Liver (tissue), 8 donors: ENCODE measurements at regions not wholly inside any gene's neighbourhood (a gene's known extent, or its start where the extent isn't known, plus 50 kb on each side); places are given as distances from the start of the nearest gene placed in this dataset.

Source experiments
- DNase-seq: peaks from one replicate; pipeline ENCODE4 v3.0.0-alpha.2; 2017; ENCODE audit warnings: low spot score
- H3K27ac ChIP-seq, 2 donors: one replicate each; pipeline ENCODE4 v1.7.0; 2013; ENCODE audit warnings: inconsistent platforms in 2 of 2, low read length in 2 of 2, control low read depth in 1 of 2, low read depth in 1 of 2, mild to moderate bottlenecking in 1 of 2
- H3K27me3 ChIP-seq, 4 donors: one replicate each; pipeline versions ENCODE4 v1.6.1 to v1.7.0; 2013; ENCODE audit warnings: low read length in 3 of 4, inconsistent platforms in 1 of 4, mild to moderate bottlenecking in 1 of 4, moderate library complexity in 1 of 4; ENCODE audit not compliant: control insufficient read depth in 4 of 4, insufficient read depth in 4 of 4
- H3K36me3 ChIP-seq, 4 donors: one replicate each; pipeline versions ENCODE4 v1.6.1 to v1.7.0; 2013; ENCODE audit warnings: low read length in 3 of 4, mild to moderate bottlenecking in 3 of 4, low read depth in 1 of 4, moderate library complexity in 1 of 4; ENCODE audit not compliant: control insufficient read depth in 4 of 4, insufficient read depth in 3 of 4
- H3K4me1 ChIP-seq, 4 donors: one replicate each; pipeline versions ENCODE4 v1.6.1 to v1.7.0; 2013; ENCODE audit warnings: low read length in 3 of 4, mild to moderate bottlenecking in 3 of 4, moderate library complexity in 1 of 4; ENCODE audit not compliant: control insufficient read depth in 4 of 4, insufficient read depth in 4 of 4
- H3K4me3 ChIP-seq, 3 donors: one replicate each; pipeline versions ENCODE4 v1.6.1 to v1.7.0; 2013; ENCODE audit warnings: low read length in 3 of 3, control low read depth in 1 of 3, low read depth in 1 of 3, mild to moderate bottlenecking in 1 of 3
- H3K9ac ChIP-seq, 2 donors: one replicate each; pipeline ENCODE4 v1.7.0; 2013; ENCODE audit warnings: low read length in 2 of 2, mild to moderate bottlenecking in 2 of 2, moderate library complexity in 2 of 2, control low read depth in 1 of 2, low read depth in 1 of 2
- H3K9me3 ChIP-seq, 4 donors: one replicate each; pipeline versions ENCODE4 v1.6.1 to v1.7.0; 2013; ENCODE audit warnings: low read length in 3 of 4; ENCODE audit not compliant: control insufficient read depth in 4 of 4
- CTCF ChIP-seq: fragments of 150-350 bp; IDR thresholded peaks from 2 replicates; pipeline ENCODE4 v1.5.1; 2017; ENCODE audit warnings: improper control_type of control experiment, low read depth, low read length; ENCODE audit not compliant: missing input control
- EGR1 ChIP-seq, 2 donors: IDR thresholded peaks; 2 replicates each; pipeline ENCODE4 v1.6.1; 2016 to 2018; ENCODE audit warnings: antibody characterized with exemption in 2 of 2, low read depth in 2 of 2
- FOXA1 ChIP-seq: IDR thresholded peaks from 2 replicates; pipeline ENCODE4 v1.6.1; 2016; ENCODE audit warnings: antibody characterized with exemption
- FOXA2 ChIP-seq: IDR thresholded peaks from 2 replicates; pipeline ENCODE4 v1.6.1; 2016; ENCODE audit warnings: antibody characterized with exemption
- GABPA ChIP-seq, 2 donors: IDR thresholded peaks in 1 of 2; conservative IDR thresholded peaks in 1 of 2; 2 replicates each; pipeline ENCODE4 v1.6.1; 2016; ENCODE audit warnings: antibody characterized with exemption in 2 of 2, mild to moderate bottlenecking in 1 of 2, moderate library complexity in 1 of 2
- HNF4A ChIP-seq, 2 donors: conservative IDR thresholded peaks; 2 replicates each; pipeline ENCODE4 v1.6.1; 2016; ENCODE audit warnings: antibody characterized with exemption in 2 of 2, mild to moderate bottlenecking in 2 of 2
- HNF4G ChIP-seq: IDR thresholded peaks from 2 replicates; pipeline ENCODE4 v1.6.1; 2016; ENCODE audit warnings: antibody characterized with exemption
- JUND ChIP-seq, 2 donors: IDR thresholded peaks; 2 replicates each; pipeline ENCODE4 v1.6.1; 2016; ENCODE audit warnings: antibody characterized with exemption in 2 of 2
- MAX ChIP-seq: IDR thresholded peaks from 2 replicates; pipeline ENCODE4 v1.6.1; 2016; ENCODE audit warnings: antibody characterized with exemption
- RAD21 ChIP-seq, 2 donors: IDR thresholded peaks; 2 replicates each; pipeline ENCODE4 v1.6.1; 2016; ENCODE audit warnings: antibody characterized with exemption in 2 of 2, mild to moderate bottlenecking in 2 of 2
- RXRA ChIP-seq, 2 donors: IDR thresholded peaks; 2 replicates each; pipeline ENCODE4 v1.6.1; 2017 to 2018; ENCODE audit warnings: antibody characterized with exemption in 2 of 2, mild to moderate bottlenecking in 1 of 2
- SP1 ChIP-seq: IDR thresholded peaks from 2 replicates; pipeline ENCODE4 v1.6.1; 2018; ENCODE audit warnings: antibody characterized with exemption, mild to moderate bottlenecking
- TAF1 ChIP-seq: conservative IDR thresholded peaks from 2 replicates; pipeline ENCODE4 v1.6.1; 2016; ENCODE audit warnings: antibody characterized with exemption, mild to moderate bottlenecking
- YY1 ChIP-seq: IDR thresholded peaks from 2 replicates; pipeline ENCODE4 v1.6.1; 2016; ENCODE audit warnings: antibody characterized with exemption, mild to moderate bottlenecking
- WGBS: extraction: QIAGEN DNeasy Blood & Tissue Kit; methylation state at CpG from one replicate; pipeline ENCODE4 v1.1.7; 2013; 5-methylcytosine and 5-hydroxymethylcytosine counted together
- TF ChIP-seq, protein P1 (sequence below): IDR thresholded peaks from 2 replicates; pipeline ENCODE4 v1.6.1; 2016; ENCODE audit warnings: antibody characterized with exemption
- TF ChIP-seq, protein P2 (sequence below): IDR thresholded peaks from 2 replicates; pipeline ENCODE4 v1.6.1; 2016; ENCODE audit warnings: antibody characterized with exemption
- TF ChIP-seq, protein P3 (sequence below): IDR thresholded peaks from 2 replicates; pipeline ENCODE4 v1.6.1; 2016; ENCODE audit warnings: antibody characterized with exemption, mild to moderate bottlenecking
- donor health status: healthy.
- donor health status: healthy.
- donor health status: healthy.
- donor health status: healthy.
- donor health status: healthy.

GRCh38 chr5:34510002-34510401, 146.1 kb upstream of the RAI14 start:
- no peak for DNase-seq
- H3K27ac ChIP-seq, result no peak overlapping the region
- peaks cover 9 to 31% (median 24%) of the 10 kb centered on the region in 4 donors for H3K4me1 ChIP-seq
- 71% methylated on average over 5 of the region's 5 CpGs for WGBS
- no peak overlapping the region for H3K4me3 ChIP-seq
- no peaks in the 10 kb centered on the region for H3K36me3 ChIP-seq
- no peaks in the 10 kb centered on the region for H3K9me3 ChIP-seq
- TF ChIP-seq, protein P1, sequence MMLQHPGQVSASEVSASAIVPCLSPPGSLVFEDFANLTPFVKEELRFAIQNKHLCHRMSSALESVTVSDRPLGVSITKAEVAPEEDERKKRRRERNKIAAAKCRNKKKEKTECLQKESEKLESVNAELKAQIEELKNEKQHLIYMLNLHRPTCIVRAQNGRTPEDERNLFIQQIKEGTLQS, result no peak
- TF ChIP-seq, protein P2, sequence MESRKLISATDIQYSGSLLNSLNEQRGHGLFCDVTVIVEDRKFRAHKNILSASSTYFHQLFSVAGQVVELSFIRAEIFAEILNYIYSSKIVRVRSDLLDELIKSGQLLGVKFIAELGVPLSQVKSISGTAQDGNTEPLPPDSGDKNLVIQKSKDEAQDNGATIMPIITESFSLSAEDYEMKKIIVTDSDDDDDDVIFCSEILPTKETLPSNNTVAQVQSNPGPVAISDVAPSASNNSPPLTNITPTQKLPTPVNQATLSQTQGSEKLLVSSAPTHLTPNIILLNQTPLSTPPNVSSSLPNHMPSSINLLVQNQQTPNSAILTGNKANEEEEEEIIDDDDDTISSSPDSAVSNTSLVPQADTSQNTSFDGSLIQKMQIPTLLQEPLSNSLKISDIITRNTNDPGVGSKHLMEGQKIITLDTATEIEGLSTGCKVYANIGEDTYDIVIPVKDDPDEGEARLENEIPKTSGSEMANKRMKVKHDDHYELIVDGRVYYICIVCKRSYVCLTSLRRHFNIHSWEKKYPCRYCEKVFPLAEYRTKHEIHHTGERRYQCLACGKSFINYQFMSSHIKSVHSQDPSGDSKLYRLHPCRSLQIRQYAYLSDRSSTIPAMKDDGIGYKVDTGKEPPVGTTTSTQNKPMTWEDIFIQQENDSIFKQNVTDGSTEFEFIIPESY, result no peak
- no peak for TF ChIP-seq RAD21 (IDR thresholded peaks at IDR 0.05)
- TF ChIP-seq JUND (IDR thresholded peaks at IDR 0.05), result no peak
- TF ChIP-seq FOXA2, result no peak
- TF ChIP-seq EGR1 (IDR thresholded peaks at IDR 0.05; ENCODE audit: low read depth in 2 of 2), result no peak
- TF ChIP-seq MAX, result no peak
- TF ChIP-seq HNF4G, result no peak
- TF ChIP-seq, protein P3, sequence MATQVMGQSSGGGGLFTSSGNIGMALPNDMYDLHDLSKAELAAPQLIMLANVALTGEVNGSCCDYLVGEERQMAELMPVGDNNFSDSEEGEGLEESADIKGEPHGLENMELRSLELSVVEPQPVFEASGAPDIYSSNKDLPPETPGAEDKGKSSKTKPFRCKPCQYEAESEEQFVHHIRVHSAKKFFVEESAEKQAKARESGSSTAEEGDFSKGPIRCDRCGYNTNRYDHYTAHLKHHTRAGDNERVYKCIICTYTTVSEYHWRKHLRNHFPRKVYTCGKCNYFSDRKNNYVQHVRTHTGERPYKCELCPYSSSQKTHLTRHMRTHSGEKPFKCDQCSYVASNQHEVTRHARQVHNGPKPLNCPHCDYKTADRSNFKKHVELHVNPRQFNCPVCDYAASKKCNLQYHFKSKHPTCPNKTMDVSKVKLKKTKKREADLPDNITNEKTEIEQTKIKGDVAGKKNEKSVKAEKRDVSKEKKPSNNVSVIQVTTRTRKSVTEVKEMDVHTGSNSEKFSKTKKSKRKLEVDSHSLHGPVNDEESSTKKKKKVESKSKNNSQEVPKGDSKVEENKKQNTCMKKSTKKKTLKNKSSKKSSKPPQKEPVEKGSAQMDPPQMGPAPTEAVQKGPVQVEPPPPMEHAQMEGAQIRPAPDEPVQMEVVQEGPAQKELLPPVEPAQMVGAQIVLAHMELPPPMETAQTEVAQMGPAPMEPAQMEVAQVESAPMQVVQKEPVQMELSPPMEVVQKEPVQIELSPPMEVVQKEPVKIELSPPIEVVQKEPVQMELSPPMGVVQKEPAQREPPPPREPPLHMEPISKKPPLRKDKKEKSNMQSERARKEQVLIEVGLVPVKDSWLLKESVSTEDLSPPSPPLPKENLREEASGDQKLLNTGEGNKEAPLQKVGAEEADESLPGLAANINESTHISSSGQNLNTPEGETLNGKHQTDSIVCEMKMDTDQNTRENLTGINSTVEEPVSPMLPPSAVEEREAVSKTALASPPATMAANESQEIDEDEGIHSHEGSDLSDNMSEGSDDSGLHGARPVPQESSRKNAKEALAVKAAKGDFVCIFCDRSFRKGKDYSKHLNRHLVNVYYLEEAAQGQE, result no peak
- no peak for TF ChIP-seq FOXA1
- H3K9ac ChIP-seq, result no peak overlapping the region
- no peaks in the 10 kb centered on the region for H3K27me3 ChIP-seq

GRCh38 chr5:34511063-34511462, 145.1 kb upstream of the RAI14 start:
- Histone ChIP-seq H3K4me1 (peaks cover 9 to 31% (median 24%) of the 10 kb centered on the region in 4 donors), H3K27ac (peak overlapping the region; percentile 39 to 54), H3K4me3 (no peak overlapping the region), H3K36me3 (no peaks in the 10 kb centered on the region), H3K27me3 (no peaks in the 10 kb centered on the region), H3K9ac (no peak overlapping the region), H3K9me3 (no peaks in the 10 kb centered on the region)
- 30% methylated on average over 4 of the region's 4 CpGs for WGBS
- DNase-seq, result no peak
- TF ChIP-seq, protein P3, result no peak
- TF ChIP-seq RAD21 (IDR thresholded peaks at IDR 0.05) (peak; percentile 15 to 21), MAX (peak; percentile 33), TAF1 (no peak), YY1 (peak; percentile 69), GABPA (IDR thresholded peaks at IDR 0.05 in 1 of 2, conservative IDR thresholded peaks at IDR 0.05 in 1 of 2) (no peak), FOXA1 (peak; percentile 16), HNF4G (peak; percentile 17), EGR1 (IDR thresholded peaks at IDR 0.05; ENCODE audit: low read depth in 2 of 2) (no peak), SP1 (peak; percentile 48), RXRA (IDR thresholded peaks at IDR 0.05) (peak; percentile 65 to 68), CTCF (no peak), HNF4A (conservative IDR thresholded peaks at IDR 0.05) (peak; percentile 54 to 56), FOXA2 (no peak)
- TF ChIP-seq, protein P2, result peak; percentile 31
- TF ChIP-seq, protein P1, result no peak
